Gastrocnemius medialis (tissue), 4 donors: ENCODE measurements at regions not wholly inside any gene's neighbourhood (a gene's known extent, or its start where the extent isn't known, plus 50 kb on each side); places are given as distances from the start of the nearest gene placed in this dataset.

Experiments used
- ATAC-seq, 2 donors: fragments of 150-250 bp; one replicate each; pipeline ENCODE4 v1.9.1; 2016
- DNase-seq, 2 donors: peaks; one replicate each; pipeline ENCODE4 v3.0.0-alpha.2; 2019
- H3K27ac ChIP-seq, 4 donors: fragments of 200-600 bp; sonication (generic); 1 replicate in 1 of 4; 2 replicates in 3 of 4; pipeline ENCODE4 v1.5.1; 2016 to 2018; ENCODE audit warnings: mild to moderate bottlenecking in 2 of 4, moderate library complexity in 1 of 4
- H3K27me3 ChIP-seq, 3 donors: fragments of 200-600 bp; sonication (generic) in 2 of 3; 1 replicate in 1 of 3; 2 replicates in 2 of 3; pipeline versions ENCODE4 v1.5.1 to v1.6.0; 2016 to 2019; ENCODE audit warnings: mild to moderate bottlenecking in 1 of 3, moderate library complexity in 1 of 3
- H3K36me3 ChIP-seq, 2 donors: fragments of 200-600 bp; sonication (generic) in 1 of 2; one replicate each; pipeline ENCODE4 v1.5.1; 2017 to 2018
- H3K4me1 ChIP-seq, 2 donors: fragments of 200-600 bp; sonication (generic) in 1 of 2; one replicate each; pipeline ENCODE4 v1.5.1; 2016 to 2017; ENCODE audit warnings: mild to moderate bottlenecking in 2 of 2
- H3K4me3 ChIP-seq, 4 donors: fragments of 200-600 bp; sonication (generic) in 3 of 4; 1 replicate in 1 of 4; 2 replicates in 3 of 4; pipeline ENCODE4 v1.5.1; 2016 to 2019; ENCODE audit warnings: mild to moderate bottlenecking in 2 of 4
- H3K9me3 ChIP-seq, 3 donors: fragments of 200-600 bp; sonication (generic) in 2 of 3; 1 replicate in 1 of 3; 2 replicates in 2 of 3; pipeline ENCODE4 v1.5.1; 2016 to 2019
- POLR2A ChIP-seq, 2 donors: fragments of 450-650 bp; IDR thresholded peaks; one replicate each; pipeline ENCODE4 v1.6.1; 2017; ENCODE audit warnings: antibody characterized with exemption in 2 of 2, mild to moderate bottlenecking in 2 of 2, moderate library complexity in 2 of 2
- in situ Hi-C, 4 donors: fragments of 200-750 bp; cut with MboI; loops; one replicate each; pipeline versions ENCODE4 v1.15.0 to v1.8.0; 2017; ENCODE audit warnings: low sequenced_read_pairs in 4 of 4
- intact Hi-C: fragments of 100-400 bp; cut with DNase I; formaldehyde crosslinking; loops from one replicate; pipeline ENCODE4 v1.15.1; 2023; ENCODE audit warnings: low total_unique reads
- TF ChIP-seq, protein P1 (sequence below), 5 experiments: fragments of 450-650 bp in 3 of 5; fragments of 200-600 bp in 2 of 5; sonication (generic) in 2 of 5; IDR thresholded peaks in 4 of 5; conservative IDR thresholded peaks in 1 of 5; 1 replicate in 4 of 5; 2 replicates in 1 of 5; pipeline ENCODE4 v1.5.1; 2016 to 2019; ENCODE audit warnings: antibody characterized with exemption in 5 of 5, mild to moderate bottlenecking in 3 of 5, moderate library complexity in 3 of 5

DNA sequence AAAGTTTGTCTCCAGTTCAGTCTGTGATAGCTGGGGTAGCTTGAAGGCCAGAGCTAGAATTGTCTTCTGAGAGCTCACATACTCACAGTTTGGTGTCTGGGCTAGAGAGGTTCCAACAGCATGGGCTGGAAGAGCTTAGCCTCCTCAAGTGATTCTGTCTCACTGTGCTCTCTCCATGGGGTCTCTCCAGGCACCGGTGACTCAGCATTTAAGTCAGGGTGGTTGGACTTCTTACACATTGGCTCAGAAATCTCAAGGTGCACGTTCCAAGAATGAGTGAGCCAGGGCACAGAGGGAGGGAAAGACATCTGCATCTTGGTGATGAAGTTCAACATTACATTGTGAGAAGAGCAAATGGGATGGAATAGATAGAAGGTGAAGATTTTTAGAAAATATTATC lies 207.3 kb upstream of the DDX18 start:
- Histone ChIP-seq H3K4me3 (no peak overlapping the region), H3K27ac (no peak overlapping the region), H3K36me3 (no peaks in the 10 kb centered on the region), H3K27me3 (no peaks in the 10 kb centered on the region), H3K9me3 (no peaks in the 10 kb centered on the region), H3K4me1 (no peaks in the 10 kb centered on the region)
- in situ Hi-C loops, result no loop called here
- ATAC-seq, result no peak
- intact Hi-C loops, result no loop called here
- TF ChIP-seq POLR2A (IDR thresholded peaks at IDR 0.05), result no peak
- TF ChIP-seq, protein P1, sequence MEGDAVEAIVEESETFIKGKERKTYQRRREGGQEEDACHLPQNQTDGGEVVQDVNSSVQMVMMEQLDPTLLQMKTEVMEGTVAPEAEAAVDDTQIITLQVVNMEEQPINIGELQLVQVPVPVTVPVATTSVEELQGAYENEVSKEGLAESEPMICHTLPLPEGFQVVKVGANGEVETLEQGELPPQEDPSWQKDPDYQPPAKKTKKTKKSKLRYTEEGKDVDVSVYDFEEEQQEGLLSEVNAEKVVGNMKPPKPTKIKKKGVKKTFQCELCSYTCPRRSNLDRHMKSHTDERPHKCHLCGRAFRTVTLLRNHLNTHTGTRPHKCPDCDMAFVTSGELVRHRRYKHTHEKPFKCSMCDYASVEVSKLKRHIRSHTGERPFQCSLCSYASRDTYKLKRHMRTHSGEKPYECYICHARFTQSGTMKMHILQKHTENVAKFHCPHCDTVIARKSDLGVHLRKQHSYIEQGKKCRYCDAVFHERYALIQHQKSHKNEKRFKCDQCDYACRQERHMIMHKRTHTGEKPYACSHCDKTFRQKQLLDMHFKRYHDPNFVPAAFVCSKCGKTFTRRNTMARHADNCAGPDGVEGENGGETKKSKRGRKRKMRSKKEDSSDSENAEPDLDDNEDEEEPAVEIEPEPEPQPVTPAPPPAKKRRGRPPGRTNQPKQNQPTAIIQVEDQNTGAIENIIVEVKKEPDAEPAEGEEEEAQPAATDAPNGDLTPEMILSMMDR (IDR thresholded peaks at IDR 0.05 in 4 of 5, conservative IDR thresholded peaks at IDR 0.05 in 1 of 5), result no peak
- DNase-seq, result no peak

DNA sequence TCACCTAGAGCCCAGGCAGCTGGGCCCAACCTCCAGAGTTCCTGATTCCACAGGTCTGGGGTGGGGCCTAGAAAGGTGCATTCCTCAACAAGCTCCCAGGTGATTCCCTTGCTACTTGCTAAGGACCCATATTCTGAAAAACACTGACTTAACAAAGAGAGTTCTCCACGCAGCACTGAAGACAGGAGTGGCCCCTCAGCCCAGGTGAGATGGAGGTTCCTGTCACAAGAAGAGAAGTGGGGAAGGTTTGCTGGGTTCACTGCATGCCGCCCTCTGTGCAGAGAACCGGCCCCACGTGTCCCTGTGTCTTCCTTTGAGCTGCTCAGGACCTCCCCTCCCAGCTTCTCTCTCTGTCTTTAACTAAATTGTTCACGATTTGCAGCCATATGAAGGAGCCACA lies 201.4 kb upstream of the DDX18 start:
- H3K27me3 ChIP-seq, result no peaks in the 10 kb centered on the region

DNA sequence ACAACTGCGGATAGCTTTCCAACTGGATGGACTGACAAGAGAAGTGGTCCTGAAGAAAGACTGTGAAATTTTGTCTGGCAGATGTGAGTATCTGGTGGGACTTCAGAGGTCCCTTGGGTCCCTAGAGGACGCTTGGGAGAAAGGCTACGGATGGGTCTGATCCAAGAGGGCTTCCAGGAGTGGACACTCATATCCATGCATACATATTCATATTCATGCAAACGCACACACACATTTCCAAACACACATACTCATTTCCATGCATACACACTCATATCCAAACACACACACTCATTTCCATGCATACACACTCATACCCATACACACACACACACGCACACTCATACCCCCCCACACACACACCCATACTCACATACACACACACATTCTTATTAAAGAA lies 200.2 kb upstream of the DDX18 start:
- H3K4me1 ChIP-seq, result no peaks in the 10 kb centered on the region
- TF ChIP-seq, protein P1 (IDR thresholded peaks at IDR 0.05 in 4 of 5, conservative IDR thresholded peaks at IDR 0.05 in 1 of 5), result no peak
- TF ChIP-seq POLR2A (IDR thresholded peaks at IDR 0.05), result no peak
- intact Hi-C loops, result no loop called here

More for the DNA sequence above, 201.4 kb upstream of the DDX18 start:
- H3K4me3 ChIP-seq, result no peak overlapping the region
- ATAC-seq (no peak), DNase-seq (no peak)
- H3K4me1 ChIP-seq, result no peaks in the 10 kb centered on the region
- no peaks in the 10 kb centered on the region for H3K9me3 ChIP-seq
- TF ChIP-seq POLR2A (IDR thresholded peaks at IDR 0.05), result no peak
- TF ChIP-seq, protein P1 (IDR thresholded peaks at IDR 0.05 in 4 of 5, conservative IDR thresholded peaks at IDR 0.05 in 1 of 5), result no peak
- intact Hi-C loops, result no loop called here
- H3K36me3 ChIP-seq, result no peaks in the 10 kb centered on the region
- in situ Hi-C loops, result no loop called here
- no peak overlapping the region for H3K27ac ChIP-seq

DNA sequence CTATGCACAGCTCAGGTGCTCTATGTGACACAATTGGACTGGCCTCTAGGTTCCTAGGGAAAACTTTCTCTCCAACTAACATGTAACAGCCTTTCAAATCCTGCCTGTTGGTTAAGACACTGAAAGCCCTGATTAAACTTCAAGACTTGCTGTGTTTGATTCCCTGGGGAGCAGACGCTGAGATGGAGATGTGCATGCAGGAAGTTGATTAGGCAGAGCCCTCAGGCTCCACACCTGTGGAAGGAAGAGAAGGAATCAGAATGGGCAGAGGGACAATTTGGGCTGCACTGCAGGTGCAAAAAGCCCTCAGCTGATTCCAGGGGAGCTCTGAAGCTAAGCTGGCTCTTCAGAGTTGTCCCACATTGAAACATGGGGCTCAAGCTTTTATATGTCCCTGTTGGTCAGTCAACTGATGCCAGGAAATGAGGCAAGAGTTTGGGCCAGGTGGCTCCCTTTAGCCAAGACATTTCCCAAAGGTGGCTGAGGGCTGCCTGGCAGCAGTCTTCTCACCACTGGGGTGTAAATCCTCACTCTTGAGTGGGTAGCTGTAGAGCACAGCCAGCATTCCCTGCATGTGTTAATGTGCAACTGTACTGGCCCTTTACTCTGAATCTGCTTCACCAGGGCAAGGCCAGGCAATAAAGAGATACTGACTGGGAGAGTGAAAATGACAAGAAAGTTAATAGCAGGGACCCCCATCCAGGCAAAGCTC lies 199.5 kb upstream of the DDX18 start:
- no peak overlapping the region for H3K4me3 ChIP-seq
- H3K4me1 ChIP-seq, result no peaks in the 10 kb centered on the region
- intact Hi-C loops, result no loop called here
- in situ Hi-C loops, result no loop called here
- TF ChIP-seq, protein P1 (IDR thresholded peaks at IDR 0.05 in 4 of 5, conservative IDR thresholded peaks at IDR 0.05 in 1 of 5), result no peak
- TF ChIP-seq POLR2A (IDR thresholded peaks at IDR 0.05), result no peak
- no peaks in the 10 kb centered on the region for H3K27me3 ChIP-seq
- H3K27ac ChIP-seq, result no peak overlapping the region
- no peaks in the 10 kb centered on the region for H3K36me3 ChIP-seq
- ATAC-seq, result no peak
- no peaks in the 10 kb centered on the region for H3K9me3 ChIP-seq
- no peak for DNase-seq

More for the DNA sequence above, 200.2 kb upstream of the DDX18 start:
- no peaks in the 10 kb centered on the region for H3K36me3 ChIP-seq
- H3K4me3 ChIP-seq, result no peak overlapping the region
- no peaks in the 10 kb centered on the region for H3K9me3 ChIP-seq
- no peak for ATAC-seq
- in situ Hi-C loops, result no loop called here
- no peaks in the 10 kb centered on the region for H3K27me3 ChIP-seq
- no peak overlapping the region for H3K27ac ChIP-seq
- no peak for DNase-seq

DNA sequence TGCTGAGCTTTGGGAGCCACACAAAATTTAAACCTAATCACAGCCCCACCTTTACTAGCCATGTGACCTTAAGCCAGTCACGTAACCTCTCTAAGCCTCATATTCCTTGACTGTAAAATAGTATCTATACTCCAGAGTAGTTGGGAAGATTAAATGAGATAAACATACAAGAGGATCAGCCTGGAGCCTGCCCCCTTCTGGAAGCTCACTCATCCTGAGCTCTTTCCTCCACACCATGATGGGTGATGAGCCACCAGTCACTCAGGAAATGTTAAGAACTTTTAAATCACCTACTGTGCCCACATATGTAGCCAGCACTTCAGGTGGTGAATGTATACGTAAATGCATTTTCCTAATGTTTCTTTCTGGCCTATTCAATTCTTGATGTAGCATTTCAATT lies 195.9 kb upstream of the DDX18 start:
- Histone ChIP-seq H3K4me1 (no peaks in the 10 kb centered on the region), H3K9me3 (no peaks in the 10 kb centered on the region), H3K36me3 (no peaks in the 10 kb centered on the region), H3K27ac (no peak overlapping the region), H3K27me3 (no peaks in the 10 kb centered on the region), H3K4me3 (no peak overlapping the region)
- intact Hi-C loops (no loop called here), in situ Hi-C loops (no loop called here)
- no peak for ATAC-seq
- TF ChIP-seq, protein P1 (IDR thresholded peaks at IDR 0.05 in 4 of 5, conservative IDR thresholded peaks at IDR 0.05 in 1 of 5), result no peak
- no peak for TF ChIP-seq POLR2A (IDR thresholded peaks at IDR 0.05)
- DNase-seq, result no peak
